GM20431 (cell line): ENCODE measurements at regions not wholly inside any gene's neighbourhood (a gene's known extent, or its start where the extent isn't known, plus 50 kb on each side); places are given as distances from the start of the nearest gene placed in this dataset.

Source experiments
- in situ Hi-C: fragments of 300-500 bp; cut with MseI, MboI; formaldehyde crosslinking; loops from one replicate; pipeline ENCODE4 v1.15.0; 2020; ENCODE audit warnings: low sequenced_read_pairs; ENCODE audit not compliant: unreplicated experiment

DNA sequence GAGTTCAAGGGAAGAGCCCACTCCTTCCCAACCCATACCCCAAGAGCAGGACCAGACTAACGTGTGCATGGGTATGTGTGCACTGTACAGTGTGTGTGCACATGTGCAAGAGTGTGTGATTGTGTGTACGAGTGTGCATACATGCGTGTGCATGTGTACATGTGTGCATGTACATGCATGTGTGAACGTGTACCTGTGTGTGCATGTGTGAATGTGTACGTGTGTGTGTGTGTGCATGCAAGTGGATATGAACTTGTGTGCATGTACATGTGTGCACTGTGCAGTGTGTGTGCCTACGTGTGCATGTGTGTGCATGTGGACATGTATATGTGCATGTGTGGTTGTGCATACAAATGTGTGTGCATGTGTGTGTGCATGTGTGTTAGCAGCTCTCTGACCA lies 223.1 kb downstream of the RBFOX3 start:
- in situ Hi-C loops = loop anchor here (25.0 kb wide), 1 partner anchor 200 kb away; no protein-coding TSS in a partner anchor

DNA sequence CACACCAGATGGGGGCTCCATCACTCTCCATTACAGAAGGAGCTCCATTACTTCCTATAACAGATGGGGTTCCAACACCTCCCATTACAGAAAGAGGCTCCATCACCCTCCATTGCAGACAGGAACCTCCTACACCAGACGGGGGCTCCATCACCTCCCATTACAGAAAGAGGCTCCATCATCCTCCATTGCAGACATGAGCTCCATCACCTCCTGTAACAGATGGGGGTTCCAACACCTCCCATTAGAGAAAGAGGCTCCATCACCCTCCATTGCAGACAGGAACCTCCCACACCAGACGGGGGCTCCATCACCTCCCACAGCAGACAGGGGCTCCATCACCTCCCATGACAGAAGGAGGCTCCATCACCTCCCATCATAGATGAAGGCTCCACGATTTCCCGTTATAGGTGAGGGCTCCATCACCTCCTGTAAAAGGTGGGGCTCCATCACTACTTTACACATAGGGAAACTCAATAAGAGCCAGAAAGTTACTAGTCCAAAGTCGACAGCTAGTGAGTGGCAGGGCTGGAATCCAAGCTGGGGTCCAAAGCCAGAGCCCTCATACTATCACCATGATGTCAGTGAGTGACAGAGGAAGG lies 224.8 kb downstream of the RBFOX3 start:
- in situ Hi-C loops = loop anchor here (25.0 kb wide), 1 partner anchor 199 kb away; no protein-coding TSS in a partner anchor

GRCh38 chr17:79382313-79382712 lies 228.5 kb downstream of the RBFOX3 start:
- in situ Hi-C loops = loop anchor here (25.0 kb wide), 1 partner anchor 195 kb away; no protein-coding TSS in a partner anchor

- in situ Hi-C loops = loop anchor here (25.0 kb wide), 1 partner anchor 193 kb away; no protein-coding TSS in a partner anchor
Measured at GRCh38 chr17:79379700-79380445, 231.0 kb downstream of the RBFOX3 start.

DNA sequence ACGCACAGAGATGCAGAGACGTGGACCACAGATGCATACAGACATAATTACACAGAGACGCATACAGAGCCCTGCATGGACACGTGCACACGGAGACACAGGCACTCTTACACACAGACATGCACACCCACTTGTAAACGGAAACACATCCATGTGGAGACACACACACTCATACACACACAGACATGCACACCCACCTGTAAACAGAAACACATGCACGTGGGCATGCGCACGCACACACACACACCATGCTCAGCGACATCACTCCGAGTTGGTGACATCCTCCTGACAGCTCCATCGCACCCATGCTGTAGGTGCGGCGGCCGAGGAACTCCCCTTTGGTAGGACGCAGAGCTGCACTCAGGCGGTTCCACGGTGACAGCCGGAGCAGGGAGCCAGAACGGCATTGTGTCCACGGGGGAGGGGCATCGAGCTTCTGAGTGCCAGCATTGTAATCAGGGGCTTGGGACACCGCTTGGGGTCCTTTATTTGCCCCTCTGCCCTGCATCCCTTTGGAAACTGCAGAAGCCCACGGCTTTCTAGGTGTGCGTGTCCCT lies 233.5 kb downstream of the RBFOX3 start:
- in situ Hi-C loops = loop anchor here (25.0 kb wide), 1 partner anchor 190 kb away; no protein-coding TSS in a partner anchor

DNA sequence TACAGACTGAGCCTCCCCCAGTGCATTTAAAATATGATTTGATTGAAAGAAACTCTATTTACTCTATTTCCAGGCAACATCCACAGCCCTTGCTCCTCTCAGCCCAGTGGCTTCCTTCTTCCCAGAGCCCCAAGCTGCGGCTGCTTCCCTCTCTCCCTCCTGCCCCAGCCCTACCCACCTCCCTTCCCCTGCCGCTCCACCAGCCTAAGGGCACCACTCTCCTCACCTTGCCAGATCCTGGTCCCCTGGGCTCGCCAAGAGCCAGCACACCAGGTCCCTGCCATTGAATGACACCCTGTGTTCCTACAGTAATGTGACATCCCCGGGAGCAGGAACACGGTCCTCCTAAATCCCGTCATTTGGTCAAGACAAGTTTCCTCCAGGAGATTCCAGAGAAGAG lies 236.0 kb downstream of the RBFOX3 start:
- in situ Hi-C loops = loop anchor here (25.0 kb wide), 1 partner anchor 188 kb away; no protein-coding TSS in a partner anchor

DNA sequence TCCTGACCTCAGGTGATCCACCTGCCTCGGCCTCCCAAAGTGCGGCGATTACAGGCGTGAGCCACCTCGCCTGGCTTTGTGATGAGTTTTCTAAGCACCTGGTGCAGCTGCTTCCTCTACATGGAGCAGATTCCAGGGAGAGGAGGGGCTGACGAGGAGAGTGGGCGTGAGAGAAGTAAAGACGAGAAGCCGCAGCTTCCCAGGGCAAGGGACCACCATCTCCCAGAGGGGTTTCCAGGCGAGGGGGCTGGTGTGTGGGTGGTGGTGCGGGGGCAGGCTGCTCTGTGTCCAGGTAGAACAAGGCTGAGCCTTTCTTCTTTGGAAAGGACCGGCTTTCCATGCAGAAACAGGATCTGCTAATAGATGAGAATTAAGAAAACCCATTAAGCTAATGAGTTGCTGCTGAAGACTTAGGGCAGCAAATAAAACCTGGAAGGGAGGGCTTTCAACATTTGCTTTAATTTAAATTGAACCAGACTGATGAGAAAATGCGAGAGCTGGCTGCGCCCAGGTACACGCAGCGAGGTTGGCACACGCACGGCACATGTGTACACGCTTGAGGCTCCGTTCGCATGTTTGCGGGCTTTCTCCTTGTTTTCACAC lies 236.7 kb downstream of the RBFOX3 start:
- in situ Hi-C loops = no loop called here

- in situ Hi-C loops = no loop called here
Measured at GRCh38 chr17:79372470-79373238, 238.2 kb downstream of the RBFOX3 start.

DNA sequence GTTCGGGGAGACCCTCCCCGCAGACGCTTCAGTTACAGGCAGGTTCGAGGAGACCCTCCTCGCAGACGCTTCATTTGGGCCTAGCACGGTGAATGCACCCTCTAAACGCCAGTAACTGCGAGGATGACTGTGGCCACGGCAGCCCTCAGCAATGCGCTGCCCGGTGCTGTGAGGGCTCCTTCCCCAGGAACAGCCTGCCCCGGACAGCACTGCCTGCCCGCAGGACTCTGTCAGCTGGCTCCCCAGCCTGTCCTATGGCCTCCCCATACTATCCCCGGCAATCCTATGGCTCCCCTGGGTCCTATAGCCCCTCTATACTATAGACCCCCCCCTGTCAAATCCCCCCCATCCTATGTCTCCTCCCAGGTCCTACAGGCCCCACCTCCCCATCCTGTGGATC lies 238.9 kb downstream of the RBFOX3 start:
- in situ Hi-C loops = no loop called here

- in situ Hi-C loops = no loop called here
Measured at GRCh38 chr17:79370594-79370993, 240.3 kb downstream of the RBFOX3 start.

GRCh38 chr17:79370126-79370525 lies 240.7 kb downstream of the RBFOX3 start:
- in situ Hi-C loops = no loop called here

- in situ Hi-C loops = no loop called here
Measured at GRCh38 chr17:79369532-79369931, 241.3 kb downstream of the RBFOX3 start.

- in situ Hi-C loops = no loop called here
Measured at GRCh38 chr17:79369001-79369400, 241.8 kb downstream of the RBFOX3 start.

DNA sequence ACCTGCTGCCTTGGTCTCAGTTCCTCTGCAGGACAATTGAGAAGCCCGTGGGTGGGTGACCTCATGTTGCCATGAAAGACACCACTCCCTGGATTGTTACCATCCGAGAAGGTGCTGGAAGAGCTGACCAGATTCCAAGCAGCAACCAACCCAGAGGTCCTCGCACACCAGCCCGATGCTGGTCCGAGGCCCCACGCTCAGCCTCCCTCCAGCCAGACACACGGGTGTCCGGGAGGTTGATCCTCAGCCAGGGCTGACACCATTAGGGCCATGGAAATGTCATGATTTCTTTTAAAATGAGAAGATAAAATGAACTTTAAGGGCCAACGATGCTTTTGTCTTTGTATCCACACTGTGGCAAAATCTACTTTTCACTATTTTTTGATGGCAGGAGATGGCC lies 242.3 kb downstream of the RBFOX3 start:
- in situ Hi-C loops = no loop called here

DNA sequence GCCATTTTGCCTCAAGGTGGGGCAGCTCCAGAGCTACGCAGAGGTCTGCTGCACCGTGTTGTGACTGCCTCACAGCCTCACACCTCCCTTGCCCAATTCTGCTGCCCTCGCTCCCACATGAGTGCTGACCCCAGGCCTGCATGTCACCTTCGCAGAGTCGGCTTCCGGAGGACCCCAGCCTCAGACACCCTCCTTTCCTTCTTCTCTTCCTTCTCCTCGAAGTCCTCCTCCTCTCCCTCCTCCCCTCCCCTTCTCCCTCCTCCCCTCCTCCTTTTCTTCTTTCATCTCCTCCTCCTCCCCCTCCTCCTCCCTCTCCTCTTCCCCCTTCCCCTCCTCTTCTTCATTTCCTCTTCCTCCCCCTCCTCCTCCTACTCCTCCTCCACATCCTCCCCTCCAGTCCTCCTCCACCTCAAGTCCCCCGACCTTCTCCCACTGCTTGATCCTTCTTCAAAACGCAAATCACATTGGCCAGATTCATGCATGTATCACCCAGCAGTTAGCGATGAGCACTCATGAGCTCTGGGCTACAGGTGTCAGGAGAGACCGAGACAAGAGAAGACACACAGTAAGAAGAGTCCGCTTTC lies 243.8 kb downstream of the RBFOX3 start:
- in situ Hi-C loops = no loop called here

DNA sequence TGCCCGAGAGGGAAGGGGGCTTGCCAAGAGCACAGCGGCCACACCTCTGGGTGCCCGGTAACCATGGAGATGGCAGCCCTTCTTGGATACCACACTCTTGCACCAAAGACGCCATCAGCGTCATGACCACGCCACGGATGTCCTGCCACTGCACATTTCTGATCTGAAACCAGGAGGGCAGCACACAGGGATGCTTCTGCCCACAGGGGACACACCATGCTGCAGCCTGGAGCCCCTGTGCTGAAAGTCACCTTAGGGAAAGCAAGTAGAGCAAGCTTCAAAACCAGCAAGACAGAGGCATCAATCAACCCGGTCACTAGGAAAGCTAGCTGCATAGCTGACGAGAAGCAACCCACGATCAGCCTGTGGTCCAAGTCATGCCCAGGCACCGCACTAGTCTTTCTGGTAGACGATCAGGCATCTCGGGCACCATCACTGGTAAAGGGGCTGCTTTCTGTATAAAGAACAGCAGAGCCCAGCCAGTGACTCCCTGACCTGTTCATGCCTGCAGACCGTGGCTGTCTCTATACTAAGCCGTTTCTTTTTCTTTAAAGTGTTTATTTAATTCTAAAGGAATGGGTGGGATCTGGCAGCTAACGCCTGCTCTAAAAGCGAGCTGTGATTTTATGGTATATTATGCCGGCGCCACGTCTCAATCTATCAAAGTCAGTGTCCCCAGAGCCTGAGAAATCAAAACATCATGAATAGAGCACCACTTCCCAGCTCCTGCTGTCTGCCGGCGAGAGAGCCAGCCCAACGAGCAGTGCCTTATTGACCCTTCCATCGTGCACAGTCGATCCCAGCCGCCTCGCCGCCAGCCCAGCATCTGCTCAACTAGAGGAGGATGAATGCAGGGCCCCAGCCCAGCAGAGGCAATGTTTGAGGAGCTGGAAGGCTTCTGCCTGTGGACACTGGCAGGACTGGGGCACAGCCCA lies 244.7 kb downstream of the RBFOX3 start:
- in situ Hi-C loops = no loop called here

- in situ Hi-C loops = no loop called here
Measured at GRCh38 chr17:79365351-79365750, 245.5 kb downstream of the RBFOX3 start.

- in situ Hi-C loops = no loop called here
Measured at GRCh38 chr17:79364315-79365094, 246.3 kb downstream of the RBFOX3 start.
